Limb (tissue), 2 donors: ENCODE measurements at regions not wholly inside any gene's neighbourhood (a gene's known extent, or its start where the extent isn't known, plus 50 kb on each side); places are given as distances from the start of the nearest gene placed in this dataset.

Experiments used
- DNase-seq, 2 donors: peaks; one replicate each; pipeline ENCODE4 v3.0.0-alpha.2; 2016; ENCODE audit errors: extremely low spot score in 2 of 2

GRCh38 chr2:181114021-181114420 is 133.6 kb downstream of the UBE2E3 start:
- DNase-seq = no peak

GRCh38 chr2:181116261-181116660 is 135.9 kb downstream of the UBE2E3 start:
- DNase-seq = no peak

GRCh38 chr2:181117206-181117925 is 137.0 kb downstream of the UBE2E3 start:
- DNase-seq = no peak

- no peak for DNase-seq
Measured at GRCh38 chr2:181120625-181121024, 140.2 kb downstream of the UBE2E3 start.

GRCh38 chr2:181121996-181122395 is 141.6 kb downstream of the UBE2E3 start:
- DNase-seq = no peak

- DNase-seq = no peak
Measured at GRCh38 chr2:181122601-181123000, 142.2 kb downstream of the UBE2E3 start.

GRCh38 chr2:181123798-181124231 is 143.4 kb downstream of the UBE2E3 start:
- DNase-seq = no peak

- DNase-seq = no peak
Measured at GRCh38 chr2:181124497-181124896, 144.1 kb downstream of the UBE2E3 start.

- DNase-seq = no peak
Measured at GRCh38 chr2:181125359-181125758, 145.0 kb downstream of the UBE2E3 start.

- DNase-seq = no peak
Measured at GRCh38 chr2:181126311-181126868, 146.0 kb downstream of the UBE2E3 start.

GRCh38 chr2:181128199-181128598 is 147.8 kb downstream of the UBE2E3 start:
- DNase-seq = no peak

- DNase-seq = no peak
Measured at GRCh38 chr2:181129364-181130056, 149.1 kb downstream of the UBE2E3 start.

GRCh38 chr2:181130686-181131085 is 150.3 kb downstream of the UBE2E3 start:
- no peak for DNase-seq

- DNase-seq = no peak
Measured at GRCh38 chr2:181131584-181131983, 151.2 kb downstream of the UBE2E3 start.

GRCh38 chr2:181138816-181139215 is 158.4 kb downstream of the UBE2E3 start:
- no peak for DNase-seq

GRCh38 chr2:181139831-181140230 is 159.4 kb downstream of the UBE2E3 start:
- DNase-seq = no peak

GRCh38 chr2:181140414-181140813 is 160.0 kb downstream of the UBE2E3 start:
- DNase-seq = no peak

- DNase-seq = no peak
Measured at GRCh38 chr2:181140928-181141327, 160.5 kb downstream of the UBE2E3 start.

GRCh38 chr2:181141676-181142075 is 161.3 kb downstream of the UBE2E3 start:
- no peak for DNase-seq

- DNase-seq = no peak
Measured at GRCh38 chr2:181142514-181142913, 162.1 kb downstream of the UBE2E3 start.

GRCh38 chr2:181143790-181144300 is 163.4 kb downstream of the UBE2E3 start:
- DNase-seq = no peak

- no peak for DNase-seq
Measured at GRCh38 chr2:181145645-181146044, 165.2 kb downstream of the UBE2E3 start.
